ENCODE measurements at regions not wholly inside any gene's neighbourhood (a gene's known extent, or its start where the extent isn't known, plus 50 kb on each side); places are given as distances from the start of the nearest gene placed in this dataset.
"Not testable (repeated sequence)": the region's sequence is repeated elsewhere in the genome, so short reads cannot be mapped to it uniquely, and the experiment has no call there.

- no peak for DNase-seq
Measured at GRCh38 chr20:50345712-50346373, 155.2 kb downstream of the CEBPB start.

GRCh38 chr20:50346374-50347283, 156.0 kb downstream of the CEBPB start:
- peak; percentile 69 for DNase-seq

GRCh38 chr20:50347284-50348063, 156.8 kb downstream of the CEBPB start:
- DNase-seq: no peak

GRCh38 chr20:50348096-50348495, 157.5 kb downstream of the CEBPB start:
- DNase-seq: no peak

- no peak for DNase-seq
Measured at GRCh38 chr20:50350510-50351249, 159.5 kb upstream of the PTPN1 start.

- DNase-seq: no peak
Measured at GRCh38 chr20:50351541-50351940, 158.6 kb upstream of the PTPN1 start.

GRCh38 chr20:50353289-50353961, 156.8 kb upstream of the PTPN1 start:
- no peak for DNase-seq

- DNase-seq: no peak
Measured at GRCh38 chr20:50354721-50355589, 155.2 kb upstream of the PTPN1 start.

GRCh38 chr20:50355590-50356524, 154.3 kb upstream of the PTPN1 start:
- no peak for DNase-seq

- peak; percentile 2 for DNase-seq
Measured at GRCh38 chr20:50356525-50356885, 153.7 kb upstream of the PTPN1 start.

GRCh38 chr20:50356962-50357782, 153.0 kb upstream of the PTPN1 start:
- DNase-seq: no peak

GRCh38 chr20:50357783-50358161, 152.4 kb upstream of the PTPN1 start:
- no peak for DNase-seq

GRCh38 chr20:50358166-50358565, 152.0 kb upstream of the PTPN1 start:
- DNase-seq: no peak

- no peak for DNase-seq
Measured at GRCh38 chr20:50358971-50359370, 151.2 kb upstream of the PTPN1 start.

- DNase-seq: no peak
Measured at GRCh38 chr20:50359607-50360217, 150.5 kb upstream of the PTPN1 start.

- no peak for DNase-seq
Measured at GRCh38 chr20:50360218-50360672, 149.9 kb upstream of the PTPN1 start.

GRCh38 chr20:50360921-50361320, 149.3 kb upstream of the PTPN1 start:
- no peak for DNase-seq

- not testable (repeated sequence) for DNase-seq
Measured at GRCh38 chr20:50362177-50362576, 148.0 kb upstream of the PTPN1 start.

- no peak for DNase-seq
Measured at GRCh38 chr20:50363027-50363426, 147.2 kb upstream of the PTPN1 start.
